GM12878 (cell line): ENCODE measurements at regions not wholly inside any gene's neighbourhood (a gene's known extent, or its start where the extent isn't known, plus 50 kb on each side); places are given as distances from the start of the nearest gene placed in this dataset.
"Not testable (repeated sequence)": the region's sequence is repeated elsewhere in the genome, so short reads cannot be mapped to it uniquely, and the experiment has no call there.

Source experiments
- ATAC-seq: fragments of 200-7000 bp; cut with Tn5 transposase; 3 replicates; pipeline ENCODE4 v1.9.1; 2020; ENCODE audit warnings: mild to moderate bottlenecking, moderate library complexity
- BruUV-seq: library from RNA; stranded (reverse); fragments of 400-500 nt; replicated peaks from 2 replicates; lab custom pipeline; 2021; lab: Mats Ljungman, UMichigan
- CTCF ChIA-PET: fragments of 300-600 bp; sonication (Branson Sonifier 250); formaldehyde crosslinking; extraction: SDS; loops from one replicate; lab custom pipeline; 2021; ENCODE audit warnings: inconsistent platforms; lab: Yijun Ruan, JAX
- POLR2A ChIA-PET: fragments of 350-600 bp; formaldehyde crosslinking; extraction: SDS; loops from one replicate; lab custom pipeline; 2021; ENCODE audit warnings: inconsistent platforms; lab: Charles Lee
- RAD21 ChIA-PET: fragments of 300-600 bp; sonication (Branson Sonifier 250); formaldehyde crosslinking; loops from one replicate; lab custom pipeline; 2023; ENCODE audit warnings: antibody characterized with exemption; ENCODE audit not compliant: unreplicated experiment; lab: Charles Lee
- SMC1A ChIA-PET: fragments of 300-600 bp; sonication (Branson Sonifier 250); formaldehyde crosslinking; loops from one replicate; lab custom pipeline; 2023; ENCODE audit not compliant: unreplicated experiment, uncharacterized antibody; lab: Charles Lee
- DNase-seq: peaks from one replicate; pipeline ENCODE4 v3.0.0-alpha.2; 2011; ENCODE audit warnings: low read depth, low spot score
- FAIRE-seq: peaks from 3 replicates; lab custom pipeline; 2011; peaks lifted over from hg19 to GRCh38; lab: Jason Lieb, UNC
- H2AFZ ChIP-seq: 2 replicates; pipeline ENCODE4 v1.6.0; 2011; ENCODE audit warnings: low read depth, low read length, control low read depth; ENCODE audit not compliant: control insufficient read depth
- H3K27ac ChIP-seq: 2 replicates; pipeline ENCODE4 v1.5.1; 2011; ENCODE audit warnings: control low read depth; ENCODE audit not compliant: control insufficient read depth, insufficient read depth
- H3K27me3 ChIP-seq, 2 experiments: replicated peaks in 1 of 2; 2 replicates each; pipeline versions ENCODE4 v1.6.0 to v1.6.1; 2011; ENCODE audit warnings: low read length in 1 of 2; ENCODE audit not compliant: control insufficient read depth in 2 of 2, insufficient read depth in 2 of 2
- H3K36me3 ChIP-seq, 2 experiments: 2 replicates each; pipeline ENCODE4 v1.5.1; 2011; ENCODE audit warnings: low read length in 1 of 2; ENCODE audit not compliant: control insufficient read depth in 2 of 2, insufficient read depth in 2 of 2
- H3K4me1 ChIP-seq: 2 replicates; pipeline ENCODE4 v1.6.1; 2011; ENCODE audit warnings: mild to moderate bottlenecking, low read length, moderate library complexity, mixed read lengths; ENCODE audit not compliant: control insufficient read depth, insufficient read depth
- H3K4me2 ChIP-seq: 2 replicates; pipeline ENCODE4 v1.6.0; 2011; ENCODE audit warnings: control low read depth; ENCODE audit not compliant: control insufficient read depth, insufficient read depth
- H3K4me3 ChIP-seq: fragments of 200-600 bp; sonication (generic); 2 replicates; pipeline ENCODE4 v1.5.1; 2016
- H3K79me2 ChIP-seq: 2 replicates; pipeline ENCODE4 v1.6.0; 2011; ENCODE audit warnings: low read length; ENCODE audit not compliant: control insufficient read depth, insufficient read depth
- H3K9ac ChIP-seq: 2 replicates; pipeline ENCODE4 v1.8.0; 2011; ENCODE audit warnings: low read length, control low read depth, mixed read lengths; ENCODE audit not compliant: control insufficient read depth, insufficient read depth
- H3K9me3 ChIP-seq: replicated peaks from 3 replicates; pipeline ENCODE4 v1.5.1; 2011; ENCODE audit warnings: mild to moderate bottlenecking, low read length; ENCODE audit not compliant: control insufficient read depth, insufficient read depth
- H4K20me1 ChIP-seq: 2 replicates; pipeline ENCODE4 v1.6.0; 2011; ENCODE audit not compliant: control insufficient read depth, insufficient read depth
- IKZF1 ChIP-seq: fragments of 450-650 bp; conservative IDR thresholded peaks from 2 replicates; pipeline ENCODE4 v1.6.1; 2017; ENCODE audit warnings: antibody characterized with exemption, mild to moderate bottlenecking
- IKZF2 ChIP-seq, 2 experiments: fragments of 450-650 bp; IDR thresholded peaks; 2 replicates each; pipeline ENCODE4 v1.6.1; 2017; ENCODE audit warnings: mild to moderate bottlenecking in 2 of 2, moderate library complexity in 2 of 2
- SMARCA5 ChIP-seq: fragments of 450-650 bp; IDR thresholded peaks from 2 replicates; pipeline ENCODE4 v1.6.1; 2017; ENCODE audit warnings: mild to moderate bottlenecking
- SPI1 ChIP-seq: IDR thresholded peaks from 2 replicates; pipeline ENCODE4 v1.6.1; 2011; ENCODE audit warnings: low read depth, mild to moderate bottlenecking, low read length, moderate library complexity, borderline replicate concordance; ENCODE audit not compliant: insufficient read depth
- STAT1 ChIP-seq: fragments of 450-650 bp; conservative IDR thresholded peaks from 2 replicates; pipeline ENCODE4 v1.6.1; 2014; ENCODE audit warnings: antibody characterized with exemption, mild to moderate bottlenecking
- WGBS: methylation state at CpG from one replicate; pipeline ENCODE4 v1.1.6; 2016; ENCODE audit warnings: low lambda C conversion rate; ENCODE audit not compliant: insufficient replicate concordance, insufficient coverage; ENCODE audit errors: missing lambda C conversion rate; 5-methylcytosine and 5-hydroxymethylcytosine counted together
- in situ Hi-C: fragments of 300-500 bp; cut with MboI; formaldehyde crosslinking; loops from 9 replicates; pipeline ENCODE4 v1.14.3; 2018; ENCODE audit warnings: mixed read lengths
- intact Hi-C: fragments of 100-400 bp; cut with micrococcal nuclease; formaldehyde crosslinking; loops from one replicate; pipeline ENCODE4 v1.14.2; 2022; ENCODE audit not compliant: unreplicated experiment
- TF ChIP-seq, protein P1 (sequence below): fragments of 450-650 bp; IDR thresholded peaks from 2 replicates; pipeline ENCODE4 v1.6.1; 2017; ENCODE audit warnings: low read depth, mild to moderate bottlenecking, moderate library complexity

DNA sequence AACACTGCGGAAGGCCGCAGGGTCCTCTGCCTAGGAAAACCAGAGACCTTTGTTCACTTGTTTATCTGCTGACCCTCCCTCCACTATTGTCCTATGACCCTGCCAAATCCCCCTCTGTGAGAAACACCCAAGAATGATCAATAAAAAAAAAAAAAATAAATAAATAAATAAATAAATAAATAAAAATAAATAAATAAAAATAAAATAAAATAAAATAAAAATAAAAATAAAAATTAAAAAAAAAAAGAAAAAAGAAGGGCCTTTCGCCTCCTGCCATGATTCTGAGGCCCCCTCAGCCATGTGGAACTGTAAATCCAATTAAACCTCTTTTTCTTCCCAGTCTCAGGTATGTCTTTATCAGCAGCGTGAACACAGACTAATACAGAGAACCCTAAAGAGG is 128.8 kb upstream of the EGLN3 start:
- RAD21 ChIA-PET, ATAC-seq, H3K4me3 ChIP-seq, H3K79me2 ChIP-seq, DNase-seq, H3K36me3 ChIP-seq, FAIRE-seq, H3K9me3 ChIP-seq, H3K27me3 ChIP-seq, BruUV-seq, H3K9ac ChIP-seq, in situ Hi-C loops, H3K27ac ChIP-seq, intact Hi-C loops, H3K4me2 ChIP-seq, H4K20me1 ChIP-seq, H2AFZ ChIP-seq: not testable (repeated sequence)
- H3K4me1 ChIP-seq: peaks cover 15% of the 10 kb centered on the region
- ChIA-PET SMC1A (interaction anchor here (1.5 to 5.2 kb wide), 4 partner anchors 17 to 37 kb away, joined by 3 to 58 read pairs (median 14); no protein-coding TSS in a partner anchor), CTCF (interaction anchor here (1.0 kb wide), 1 partner anchor 12 kb away, joined by 4 read pairs; no protein-coding TSS in a partner anchor), POLR2A (interaction anchor here (0.9 kb wide), 1 partner anchor 123 kb away, joined by 3 read pairs; no protein-coding TSS in a partner anchor)
- WGBS: 28% methylated on average over 2 of the region's 4 CpGs

DNA sequence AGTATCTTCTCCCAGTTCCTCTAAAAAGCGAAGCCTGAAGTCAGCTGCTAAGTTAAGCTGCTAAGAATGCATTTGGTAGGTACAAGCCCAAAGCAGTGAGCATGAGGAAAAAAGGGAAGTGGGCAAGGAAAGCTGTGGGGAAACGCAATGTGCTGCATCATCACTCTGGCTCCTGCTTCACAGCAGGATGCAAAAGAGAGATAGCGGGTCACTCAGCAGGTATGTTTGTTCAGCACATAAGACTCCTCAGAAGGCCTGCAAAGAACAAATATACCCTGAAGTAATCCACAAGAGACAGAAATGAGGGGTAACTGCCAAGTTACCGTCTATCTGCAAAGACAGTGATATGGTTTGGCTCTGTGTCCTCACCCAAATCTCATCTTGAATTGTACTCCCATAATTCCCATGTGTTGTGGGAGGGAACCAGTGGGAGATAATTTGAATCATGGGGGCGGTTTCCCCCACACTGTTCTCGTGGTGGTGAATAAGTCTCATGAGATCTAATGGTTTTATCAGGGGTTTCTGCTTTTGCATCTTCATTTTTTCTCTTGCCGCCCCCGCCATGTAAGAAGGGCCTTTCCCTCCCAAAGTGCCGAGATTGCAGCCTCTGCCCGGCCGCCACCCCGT is 127.4 kb upstream of the EGLN3 start:
- H3K4me3 ChIP-seq: no peak overlapping the region
- H4K20me1 ChIP-seq: no peaks in the 10 kb centered on the region
- H3K36me3 ChIP-seq: no peaks in the 10 kb centered on the region
- POLR2A ChIA-PET: interaction anchor here (1.0 kb wide), 1 partner anchor 33 kb away, joined by 3 read pairs; no protein-coding TSS in a partner anchor
- H3K9ac ChIP-seq: no peak overlapping the region
- RAD21 ChIA-PET: interaction anchor here (0.9 kb wide), 1 partner anchor 109 kb away, joined by 3 read pairs; no protein-coding TSS in a partner anchor
- in situ Hi-C loops: no loop called here
- H3K27ac ChIP-seq: no peak overlapping the region
- CTCF ChIA-PET: no interaction called here
- SMC1A ChIA-PET: interaction anchor here (1.1 to 4.6 kb wide), 4 partner anchors 20 to 113 kb away, joined by 3 to 31 read pairs (median 4); no protein-coding TSS in a partner anchor
- intact Hi-C loops: no loop called here
- H3K4me1 ChIP-seq: peaks cover 20% of the 10 kb centered on the region
- H3K4me2 ChIP-seq: no peak overlapping the region
- no peak overlapping the region for H2AFZ ChIP-seq
- no peaks in the 10 kb centered on the region for H3K79me2 ChIP-seq
- no TSS peak for BruUV-seq
- no peaks in the 10 kb centered on the region for H3K27me3 ChIP-seq
- no peak for TF ChIP-seq SMARCA5
- TF ChIP-seq IKZF1: peak; percentile 46
- peak; percentile 89; the same call in 1 of the 2 replicates for TF ChIP-seq SPI1
- TF ChIP-seq IKZF2 (IDR thresholded peaks at IDR 0.05): peak; percentile 64 to 75; a peak in 3 of 4 replicates
- TF ChIP-seq STAT1: no peak
- TF ChIP-seq, protein P1, sequence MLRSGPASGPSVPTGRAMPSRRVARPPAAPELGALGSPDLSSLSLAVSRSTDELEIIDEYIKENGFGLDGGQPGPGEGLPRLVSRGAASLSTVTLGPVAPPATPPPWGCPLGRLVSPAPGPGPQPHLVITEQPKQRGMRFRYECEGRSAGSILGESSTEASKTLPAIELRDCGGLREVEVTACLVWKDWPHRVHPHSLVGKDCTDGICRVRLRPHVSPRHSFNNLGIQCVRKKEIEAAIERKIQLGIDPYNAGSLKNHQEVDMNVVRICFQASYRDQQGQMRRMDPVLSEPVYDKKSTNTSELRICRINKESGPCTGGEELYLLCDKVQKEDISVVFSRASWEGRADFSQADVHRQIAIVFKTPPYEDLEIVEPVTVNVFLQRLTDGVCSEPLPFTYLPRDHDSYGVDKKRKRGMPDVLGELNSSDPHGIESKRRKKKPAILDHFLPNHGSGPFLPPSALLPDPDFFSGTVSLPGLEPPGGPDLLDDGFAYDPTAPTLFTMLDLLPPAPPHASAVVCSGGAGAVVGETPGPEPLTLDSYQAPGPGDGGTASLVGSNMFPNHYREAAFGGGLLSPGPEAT: 0 out of 2 replicates have a peak, but pooled peaks have one; percentile 34
- DNase-seq (no peak), FAIRE-seq (no peak), ATAC-seq (no peak)
- H3K9me3 ChIP-seq: no peaks in the 10 kb centered on the region; the same call in 1 of the 3 replicates
- WGBS: 29% methylated on average over 12 of the region's 12 CpGs
